Adipocyte (in vitro differentiated cells): ENCODE measurements at regions not wholly inside any gene's neighbourhood (a gene's known extent, or its start where the extent isn't known, plus 50 kb on each side); places are given as distances from the start of the nearest gene placed in this dataset.
A peak's percentile ranks its signal among the peaks of the same experiment; 100 is the strongest.

Source experiments
- DNase-seq: peaks from one replicate; pipeline ENCODE4 v3.0.0-alpha.2; 2015; ENCODE audit warnings: low read depth
- H3K27me3 ChIP-seq: replicated peaks from 2 replicates; pipeline ENCODE4 v1.7.0; 2013; ENCODE audit warnings: mild to moderate bottlenecking, low read length, moderate library complexity; ENCODE audit not compliant: control insufficient read depth, insufficient read depth
- H3K36me3 ChIP-seq: 2 replicates; pipeline ENCODE4 v1.7.0; 2013; ENCODE audit warnings: low read length, mild to moderate bottlenecking, moderate library complexity; ENCODE audit not compliant: control insufficient read depth, insufficient read depth, severe bottlenecking
- H3K4me1 ChIP-seq: 2 replicates; pipeline ENCODE4 v1.7.0; 2013; ENCODE audit warnings: mild to moderate bottlenecking, low read length, moderate library complexity; ENCODE audit not compliant: control insufficient read depth, insufficient read depth
- H3K4me3 ChIP-seq: 2 replicates; pipeline ENCODE4 v1.7.0; 2013; ENCODE audit warnings: mild to moderate bottlenecking, low read length, moderate library complexity
- H3K9ac ChIP-seq: 2 replicates; pipeline ENCODE4 v1.7.0; 2013; ENCODE audit warnings: mild to moderate bottlenecking, low read length, moderate library complexity
- H3K9me3 ChIP-seq: 2 replicates; pipeline ENCODE4 v1.7.0; 2013; ENCODE audit warnings: mild to moderate bottlenecking, low read length, moderate library complexity; ENCODE audit not compliant: control insufficient read depth

- no peaks in the 10 kb centered on the region for H3K27me3 ChIP-seq
- H3K4me1 ChIP-seq: no peaks in the 10 kb centered on the region
- no peak overlapping the region for H3K9ac ChIP-seq
- no peak overlapping the region for H3K4me3 ChIP-seq
- no peaks in the 10 kb centered on the region for H3K9me3 ChIP-seq
- no peak for DNase-seq
- no peaks in the 10 kb centered on the region for H3K36me3 ChIP-seq
Measured at GRCh38 chr15:61479613-61480012, 250.5 kb upstream of the RORA start.

GRCh38 chr15:61476741-61477140 is 247.6 kb upstream of the RORA start:
- Histone ChIP-seq H3K4me1 (no peaks in the 10 kb centered on the region), H3K4me3 (no peak overlapping the region), H3K9me3 (no peaks in the 10 kb centered on the region), H3K27me3 (no peaks in the 10 kb centered on the region), H3K9ac (no peak overlapping the region), H3K36me3 (no peaks in the 10 kb centered on the region)
- DNase-seq: no peak

- Histone ChIP-seq H3K9ac (no peak overlapping the region), H3K9me3 (no peaks in the 10 kb centered on the region), H3K4me3 (no peak overlapping the region), H3K27me3 (no peaks in the 10 kb centered on the region), H3K4me1 (no peaks in the 10 kb centered on the region), H3K36me3 (no peaks in the 10 kb centered on the region)
- no peak for DNase-seq
Measured at GRCh38 chr15:61474796-61475195, 245.7 kb upstream of the RORA start.

- no peak overlapping the region for H3K4me3 ChIP-seq
- no peaks in the 10 kb centered on the region for H3K9me3 ChIP-seq
- H3K9ac ChIP-seq: no peak overlapping the region
- no peaks in the 10 kb centered on the region for H3K27me3 ChIP-seq
- H3K36me3 ChIP-seq: no peaks in the 10 kb centered on the region
- no peak for DNase-seq
- peaks cover 17% of the 10 kb centered on the region for H3K4me1 ChIP-seq
Measured at GRCh38 chr15:61467823-61468222, 238.7 kb upstream of the RORA start.

GRCh38 chr15:61459785-61460707 is 230.9 kb upstream of the RORA start:
- H3K9ac ChIP-seq: no peak overlapping the region
- peaks cover 16% of the 10 kb centered on the region for H3K4me1 ChIP-seq
- no peaks in the 10 kb centered on the region for H3K36me3 ChIP-seq
- no peaks in the 10 kb centered on the region for H3K27me3 ChIP-seq
- H3K9me3 ChIP-seq: no peaks in the 10 kb centered on the region
- peak; percentile 1 for DNase-seq
- peak overlapping the region; percentile 0 for H3K4me3 ChIP-seq

GRCh38 chr15:61457050-61457733 is 228.1 kb upstream of the RORA start:
- Histone ChIP-seq H3K9me3 (no peaks in the 10 kb centered on the region), H3K27me3 (no peaks in the 10 kb centered on the region), H3K4me1 (peaks cover 16% of the 10 kb centered on the region), H3K4me3 (no peak overlapping the region), H3K9ac (no peak overlapping the region), H3K36me3 (no peaks in the 10 kb centered on the region)
- no peak for DNase-seq

- no peaks in the 10 kb centered on the region for H3K9me3 ChIP-seq
- no peak overlapping the region for H3K9ac ChIP-seq
- no peaks in the 10 kb centered on the region for H3K36me3 ChIP-seq
- H3K4me1 ChIP-seq: peaks cover 3% of the 10 kb centered on the region
- H3K4me3 ChIP-seq: no peak overlapping the region
- DNase-seq: no peak
- peaks cover 10% of the 10 kb centered on the region for H3K27me3 ChIP-seq
Measured at GRCh38 chr15:61449186-61449702, 220.1 kb upstream of the RORA start.

- no peak overlapping the region for H3K9ac ChIP-seq
- H3K9me3 ChIP-seq: no peaks in the 10 kb centered on the region
- no peak for DNase-seq
- H3K36me3 ChIP-seq: no peaks in the 10 kb centered on the region
- peaks cover 11% of the 10 kb centered on the region for H3K27me3 ChIP-seq
- no peak overlapping the region for H3K4me3 ChIP-seq
- H3K4me1 ChIP-seq: peaks cover 3% of the 10 kb centered on the region
Measured at GRCh38 chr15:61447981-61448380, 218.9 kb upstream of the RORA start.

- Histone ChIP-seq H3K27me3 (peaks cover 11% of the 10 kb centered on the region), H3K9ac (no peak overlapping the region), H3K36me3 (no peaks in the 10 kb centered on the region), H3K4me3 (no peak overlapping the region), H3K4me1 (peaks cover 7% of the 10 kb centered on the region), H3K9me3 (no peaks in the 10 kb centered on the region)
- no peak for DNase-seq
Measured at GRCh38 chr15:61444585-61444984, 215.5 kb upstream of the RORA start.

- peaks cover 3% of the 10 kb centered on the region for H3K4me1 ChIP-seq
- H3K9ac ChIP-seq: no peak overlapping the region
- no peaks in the 10 kb centered on the region for H3K36me3 ChIP-seq
- H3K9me3 ChIP-seq: no peaks in the 10 kb centered on the region
- H3K27me3 ChIP-seq: peaks cover 11% of the 10 kb centered on the region
- no peak for DNase-seq
- H3K4me3 ChIP-seq: no peak overlapping the region
Measured at GRCh38 chr15:61442821-61443220, 213.7 kb upstream of the RORA start.

GRCh38 chr15:61441891-61442290 is 212.8 kb upstream of the RORA start:
- no peak overlapping the region for H3K4me3 ChIP-seq
- no peaks in the 10 kb centered on the region for H3K36me3 ChIP-seq
- DNase-seq: no peak
- no peak overlapping the region for H3K9ac ChIP-seq
- H3K9me3 ChIP-seq: no peaks in the 10 kb centered on the region
- peaks cover 11% of the 10 kb centered on the region for H3K27me3 ChIP-seq
- H3K4me1 ChIP-seq: peaks cover 3% of the 10 kb centered on the region
